OCI-LY7 (cell line): ENCODE measurements at regions not wholly inside any gene's neighbourhood (a gene's known extent, or its start where the extent isn't known, plus 50 kb on each side); places are given as distances from the start of the nearest gene placed in this dataset.

ENCODE experiments used
- CTCF ChIP-seq: fragments of 200-600 bp; sonication (generic); conservative IDR thresholded peaks from 2 replicates; pipeline ENCODE4 v1.5.1; 2014; ENCODE audit warnings: mild to moderate bottlenecking, antibody characterized with exemption, low read length, moderate library complexity, mixed read lengths
- EZH2phosphoT487 ChIP-seq: fragments of 200-600 bp; sonication (generic); IDR thresholded peaks from 2 replicates; pipeline ENCODE4 v1.6.1; 2018; ENCODE audit warnings: low read depth, borderline replicate concordance, mild to moderate bottlenecking, mixed run types, antibody characterized with exemption, low read length, moderate library complexity, mixed read lengths

GRCh38 chr5:96033116-96033515, 71.5 kb upstream of the ELL2 start:
- no peak for TF ChIP-seq CTCF
- TF ChIP-seq EZH2phosphoT487, result no peak
